ENCODE measurements at regions not wholly inside any gene's neighbourhood (a gene's known extent, or its start where the extent isn't known, plus 50 kb on each side); places are given as distances from the start of the nearest gene placed in this dataset.

DNA sequence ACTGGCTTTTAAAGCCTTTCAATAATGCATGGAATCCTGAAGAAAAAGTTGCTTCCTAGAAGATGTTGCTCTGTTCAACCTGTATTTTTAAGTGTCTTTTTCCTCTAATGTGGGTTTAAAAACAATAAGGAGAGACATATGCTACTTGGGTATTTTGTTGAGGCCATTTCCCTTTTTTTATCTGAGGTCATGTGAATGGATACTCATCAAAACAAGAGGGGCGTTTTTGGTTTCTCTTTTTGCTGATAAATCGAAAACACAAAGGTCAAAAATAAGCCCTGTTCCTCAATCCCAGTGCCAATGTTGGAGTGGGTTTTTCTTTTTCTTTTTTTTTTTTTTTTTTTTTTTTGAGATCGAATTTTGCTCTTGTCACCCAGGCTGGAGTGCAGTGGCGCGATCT, 468.0 kb upstream of the RBFOX1 start:
- H4K20me1 ChIP-seq (ENCODE audit: control insufficient read depth, extremely low read depth, insufficient read depth, low read length): no peaks in the 10 kb centered on the region
- H3K9me3 ChIP-seq (ENCODE audit: control insufficient read depth, low read depth, low read length): peaks cover 2% of the 10 kb centered on the region
- dilution Hi-C loops (cut with MboI; ENCODE audit: extremely low pct_ligation_motif_present, low sequenced_read_pairs): no loop called here
- H3K36me3 ChIP-seq (ENCODE audit: control insufficient read depth in 2 of 2, extremely low read depth in 1 of 2, insufficient read depth in 2 of 2, low read length in 2 of 2): no peaks in the 10 kb centered on the region
- TF ChIP-seq EZH2 (IDR thresholded peaks at IDR 0.05; ENCODE audit: low read length): no peak
- TF ChIP-seq, protein P1, sequence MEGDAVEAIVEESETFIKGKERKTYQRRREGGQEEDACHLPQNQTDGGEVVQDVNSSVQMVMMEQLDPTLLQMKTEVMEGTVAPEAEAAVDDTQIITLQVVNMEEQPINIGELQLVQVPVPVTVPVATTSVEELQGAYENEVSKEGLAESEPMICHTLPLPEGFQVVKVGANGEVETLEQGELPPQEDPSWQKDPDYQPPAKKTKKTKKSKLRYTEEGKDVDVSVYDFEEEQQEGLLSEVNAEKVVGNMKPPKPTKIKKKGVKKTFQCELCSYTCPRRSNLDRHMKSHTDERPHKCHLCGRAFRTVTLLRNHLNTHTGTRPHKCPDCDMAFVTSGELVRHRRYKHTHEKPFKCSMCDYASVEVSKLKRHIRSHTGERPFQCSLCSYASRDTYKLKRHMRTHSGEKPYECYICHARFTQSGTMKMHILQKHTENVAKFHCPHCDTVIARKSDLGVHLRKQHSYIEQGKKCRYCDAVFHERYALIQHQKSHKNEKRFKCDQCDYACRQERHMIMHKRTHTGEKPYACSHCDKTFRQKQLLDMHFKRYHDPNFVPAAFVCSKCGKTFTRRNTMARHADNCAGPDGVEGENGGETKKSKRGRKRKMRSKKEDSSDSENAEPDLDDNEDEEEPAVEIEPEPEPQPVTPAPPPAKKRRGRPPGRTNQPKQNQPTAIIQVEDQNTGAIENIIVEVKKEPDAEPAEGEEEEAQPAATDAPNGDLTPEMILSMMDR (optimal IDR thresholded peaks at IDR 0.05 in 1 of 3, IDR thresholded peaks at IDR 0.05 in 1 of 3, conservative IDR thresholded peaks at IDR 0.05 in 1 of 3; ENCODE audit: extremely low read depth in 1 of 3, insufficient read depth in 2 of 3, low read length in 3 of 3): no peak
- H3K9ac ChIP-seq (ENCODE audit: control insufficient read depth, extremely low read depth, insufficient read depth, low read length): no peak overlapping the region
- no peak overlapping the region for H2AFZ ChIP-seq (ENCODE audit: control insufficient read depth, low read length)
- no peaks in the 10 kb centered on the region for H3K27me3 ChIP-seq (ENCODE audit: control insufficient read depth, extremely low read depth, insufficient read depth, low read length)
- H3K9me1 ChIP-seq (ENCODE audit: control insufficient read depth, extremely low read depth, insufficient read depth, low read length): no peaks in the 10 kb centered on the region
- H3K4me1 ChIP-seq (ENCODE audit: control insufficient read depth, extremely low read depth, insufficient read depth, low read length): no peaks in the 10 kb centered on the region
- H3K27ac ChIP-seq (ENCODE audit: control insufficient read depth, insufficient read depth, low read length): no peak overlapping the region
- H3K4me3 ChIP-seq (ENCODE audit: control insufficient read depth in 2 of 3, extremely low read depth in 1 of 3, insufficient read depth in 2 of 3, low read depth in 1 of 3, low read length in 3 of 3): no peak overlapping the region
- no peak overlapping the region for H3K4me2 ChIP-seq (ENCODE audit: control insufficient read depth, extremely low read depth, insufficient read depth, low read depth, low read length)
- DNase-seq (ENCODE audit: low read depth, low spot score) (no peak), FAIRE-seq (no peak)
- H3K79me2 ChIP-seq (ENCODE audit: control insufficient read depth, insufficient read depth, low read length): no peaks in the 10 kb centered on the region

DNA sequence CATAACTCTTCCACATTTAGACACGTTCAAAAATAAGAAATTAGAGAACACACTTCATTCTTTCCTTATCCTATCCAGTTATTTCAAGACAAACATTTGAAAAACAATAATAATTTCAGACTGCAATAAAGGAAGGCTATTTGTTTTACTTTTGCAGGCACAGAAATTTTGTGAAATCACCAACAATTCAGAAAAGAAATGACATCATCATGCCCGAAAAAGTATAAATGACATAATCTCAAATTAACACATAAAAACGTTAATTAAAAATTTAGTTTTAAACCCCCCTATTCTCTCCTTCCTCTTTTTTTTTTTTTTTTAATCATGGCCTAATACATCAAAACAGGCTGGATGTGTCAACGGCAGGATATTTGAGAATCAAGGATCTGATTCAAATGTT, 468.4 kb upstream of the RBFOX1 start:
- H3K4me2 ChIP-seq (ENCODE audit: control insufficient read depth, extremely low read depth, insufficient read depth, low read depth, low read length): no peak overlapping the region
- H4K20me1 ChIP-seq (ENCODE audit: control insufficient read depth, extremely low read depth, insufficient read depth, low read length): no peaks in the 10 kb centered on the region
- no peaks in the 10 kb centered on the region for H3K36me3 ChIP-seq (ENCODE audit: control insufficient read depth in 2 of 2, extremely low read depth in 1 of 2, insufficient read depth in 2 of 2, low read length in 2 of 2)
- DNase-seq (ENCODE audit: low read depth, low spot score) (no peak), FAIRE-seq (no peak)
- no peak overlapping the region for H2AFZ ChIP-seq (ENCODE audit: control insufficient read depth, low read length)
- H3K27ac ChIP-seq (ENCODE audit: control insufficient read depth, insufficient read depth, low read length): no peak overlapping the region
- no peak overlapping the region for H3K4me3 ChIP-seq (ENCODE audit: control insufficient read depth in 2 of 3, extremely low read depth in 1 of 3, insufficient read depth in 2 of 3, low read depth in 1 of 3, low read length in 3 of 3)
- H3K79me2 ChIP-seq (ENCODE audit: control insufficient read depth, insufficient read depth, low read length): no peaks in the 10 kb centered on the region
- no peaks in the 10 kb centered on the region for H3K27me3 ChIP-seq (ENCODE audit: control insufficient read depth, extremely low read depth, insufficient read depth, low read length)
- dilution Hi-C loops (cut with MboI; ENCODE audit: extremely low pct_ligation_motif_present, low sequenced_read_pairs): no loop called here
- H3K9me3 ChIP-seq (ENCODE audit: control insufficient read depth, low read depth, low read length): peaks cover 2% of the 10 kb centered on the region
- H3K9ac ChIP-seq (ENCODE audit: control insufficient read depth, extremely low read depth, insufficient read depth, low read length): no peak overlapping the region
- no peak for TF ChIP-seq EZH2 (IDR thresholded peaks at IDR 0.05; ENCODE audit: low read length)
- TF ChIP-seq, protein P1 (optimal IDR thresholded peaks at IDR 0.05 in 1 of 3, IDR thresholded peaks at IDR 0.05 in 1 of 3, conservative IDR thresholded peaks at IDR 0.05 in 1 of 3; ENCODE audit: extremely low read depth in 1 of 3, insufficient read depth in 2 of 3, low read length in 3 of 3): no peak
- no peaks in the 10 kb centered on the region for H3K9me1 ChIP-seq (ENCODE audit: control insufficient read depth, extremely low read depth, insufficient read depth, low read length)
- no peaks in the 10 kb centered on the region for H3K4me1 ChIP-seq (ENCODE audit: control insufficient read depth, extremely low read depth, insufficient read depth, low read length)

Data from keratinocyte (primary cell).